H1 (cell line): ENCODE measurements at regions not wholly inside any gene's neighbourhood (a gene's known extent, or its start where the extent isn't known, plus 50 kb on each side); places are given as distances from the start of the nearest gene placed in this dataset.

ENCODE experiments used
- CBX5 ChIP-seq: fragments of 300-800, 300-1000 bp; sonication (generic); IDR thresholded peaks from 2 replicates; pipeline ENCODE4 v1.7.1; 2016; ENCODE audit warnings: antibody characterized with exemption, low read length, low read depth
- CHD1 ChIP-seq: IDR thresholded peaks from 2 replicates; pipeline ENCODE4 v1.6.1; 2012; ENCODE audit warnings: low read depth, low read length, improper control_type of control experiment
- NRF1 ChIP-seq: IDR thresholded peaks from 2 replicates; pipeline ENCODE4 v1.6.1; 2011; ENCODE audit warnings: mild to moderate bottlenecking, low read depth, low read length, improper control_type of control experiment
- POLR2AphosphoS5 ChIP-seq: IDR thresholded peaks from 2 replicates; pipeline ENCODE4 v1.6.1; 2011; ENCODE audit warnings: low read depth, low read length

DNA sequence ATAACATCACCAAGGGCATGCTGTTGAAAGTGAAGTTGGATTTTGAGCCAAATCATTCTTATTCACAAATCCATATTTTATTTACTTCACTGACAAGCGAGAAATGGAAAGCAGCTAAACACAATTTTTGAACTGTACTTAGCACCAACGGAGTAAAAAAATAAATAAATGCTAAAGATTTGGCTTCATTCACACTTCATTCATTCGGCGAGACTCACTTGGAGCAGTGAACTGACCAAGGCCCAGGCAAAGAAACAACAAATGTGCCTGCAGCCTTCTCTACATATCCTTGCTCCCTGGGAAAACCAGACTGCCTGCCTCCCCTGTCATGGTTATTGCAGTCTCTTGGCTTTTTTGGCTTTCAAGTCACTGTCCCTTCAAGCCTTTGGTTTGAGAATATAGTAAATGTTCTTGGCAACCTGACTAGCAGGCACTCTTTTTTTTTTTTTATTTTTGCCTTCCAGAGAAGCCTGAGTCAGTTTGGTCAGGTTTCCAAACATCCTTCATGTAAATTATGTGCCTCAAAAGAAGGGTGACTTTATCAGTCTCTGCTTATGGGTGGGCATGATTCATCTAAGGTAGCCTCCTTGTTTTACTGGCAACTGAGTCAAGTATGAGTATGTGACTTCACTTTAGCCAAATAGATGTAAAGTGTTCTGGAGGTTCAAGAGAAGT is 177.6 kb upstream of the MEOX2 start (continued):
- TF ChIP-seq NRF1 (no peak), POLR2AphosphoS5 (no peak), CBX5 (no peak), CHD1 (no peak)
